HG02973 (cell line): ENCODE measurements at regions not wholly inside any gene's neighbourhood (a gene's known extent, or its start where the extent isn't known, plus 50 kb on each side); places are given as distances from the start of the nearest gene placed in this dataset.

ENCODE experiments used
- ATAC-seq: cut with Tn5 transposase; IDR thresholded peaks from one replicate; pipeline ENCODE4 v1.9.1; 2021; ENCODE audit warnings: moderate library complexity; ENCODE audit not compliant: unreplicated experiment

GRCh38 chr4:145251391-145251790, 71.0 kb upstream of the OTUD4 start:
- ATAC-seq = no peak

DNA sequence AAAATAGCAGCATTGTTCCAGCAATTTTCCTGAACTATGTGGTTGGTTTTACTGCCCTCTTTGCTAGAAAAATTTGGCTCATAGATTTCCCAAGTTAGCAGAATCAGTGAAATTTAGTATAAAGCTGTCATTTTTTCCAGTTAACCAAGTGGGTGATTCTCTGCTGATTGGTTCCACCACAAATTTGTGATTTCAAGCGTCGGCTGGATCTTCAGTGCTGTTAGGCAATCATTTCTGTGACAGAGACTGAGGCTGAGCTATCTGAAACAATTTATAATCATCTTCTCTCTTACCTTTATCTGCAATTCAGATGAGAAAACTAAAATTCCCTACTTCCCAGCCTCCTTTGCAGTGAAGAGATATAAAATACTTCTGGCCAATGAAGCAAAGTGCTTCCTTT, 68.6 kb upstream of the OTUD4 start:
- ATAC-seq = no peak

GRCh38 chr4:145248502-145248901, 68.1 kb upstream of the OTUD4 start:
- no peak for ATAC-seq

DNA sequence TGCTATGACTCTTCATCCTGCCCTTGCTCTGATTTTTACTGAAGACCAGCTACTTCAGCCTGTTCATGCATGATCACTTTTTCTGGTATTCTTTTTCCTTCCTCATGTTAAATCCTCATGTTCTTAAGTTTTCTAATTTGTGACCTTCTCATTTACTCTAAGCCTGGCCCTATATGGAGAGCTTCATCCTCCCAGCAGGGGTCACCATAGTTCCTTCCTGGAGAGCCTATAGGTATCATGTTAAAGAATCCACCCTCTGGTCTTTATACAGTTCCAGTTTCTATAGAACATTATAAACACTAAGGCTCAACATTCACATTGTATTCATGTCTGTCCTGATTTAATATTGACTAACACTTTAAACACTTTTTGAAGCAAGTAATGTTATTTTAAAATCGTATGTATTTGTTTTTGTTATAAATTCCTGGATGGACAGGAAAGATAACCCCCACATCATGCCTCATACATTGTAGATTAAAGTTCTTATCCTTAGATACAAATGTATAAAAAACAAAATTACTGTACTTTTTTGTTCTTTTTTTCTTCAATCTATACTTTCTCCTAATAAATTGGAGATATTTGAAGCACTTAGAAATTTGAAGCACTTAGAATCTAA, 53.8 kb upstream of the OTUD4 start:
- peak; percentile 99 for ATAC-seq

DNA sequence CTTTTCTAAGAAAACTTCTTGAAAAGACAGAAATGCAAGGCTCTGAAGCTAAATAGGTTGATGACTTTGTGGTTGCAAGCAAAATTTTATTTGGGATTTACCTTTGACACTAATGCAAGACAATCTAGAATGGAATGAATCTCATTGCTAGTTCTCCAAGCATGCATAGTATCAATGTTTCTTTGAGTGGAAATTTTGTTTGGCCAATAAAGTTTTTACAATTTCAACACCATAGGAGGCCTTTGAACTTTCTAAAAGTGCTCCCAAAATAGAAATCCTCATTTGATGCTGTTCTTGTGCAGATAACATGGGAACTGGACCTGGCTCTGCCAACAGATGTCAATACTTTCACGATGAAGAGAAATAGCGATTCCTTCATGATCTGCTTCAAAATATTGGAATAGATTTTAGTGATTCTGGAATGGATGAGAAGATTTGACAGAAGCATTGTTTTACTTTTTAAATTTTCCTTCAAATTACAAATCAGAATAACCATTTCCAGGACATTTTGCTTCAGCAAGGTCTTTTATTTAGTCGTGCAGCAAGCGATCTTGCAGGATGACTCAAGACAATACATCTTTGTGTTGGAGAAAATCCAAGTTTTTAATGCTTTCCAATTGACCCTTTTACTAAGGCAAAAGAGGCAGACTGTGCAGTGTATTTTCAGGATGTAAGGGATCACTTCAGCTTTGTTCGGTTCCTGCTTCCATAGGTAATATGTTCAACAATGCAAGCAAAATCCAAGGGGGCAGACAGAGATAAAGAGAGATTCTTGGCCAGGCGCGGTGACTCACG, 51.7 kb upstream of the OTUD4 start:
- no peak for ATAC-seq

GRCh38 chr4:145230726-145231125, 50.3 kb upstream of the OTUD4 start:
- ATAC-seq = no peak
